Endothelial cell of umbilical vein (primary cell): ENCODE measurements at regions not wholly inside any gene's neighbourhood (a gene's known extent, or its start where the extent isn't known, plus 50 kb on each side); places are given as distances from the start of the nearest gene placed in this dataset.

Experiments
- MAX ChIP-seq: IDR thresholded peaks from 2 replicates; pipeline ENCODE4 v1.6.1; 2011; ENCODE audit not compliant: insufficient read depth, insufficient read length
- POLR2AphosphoS5 ChIP-seq: IDR thresholded peaks from 2 replicates; pipeline ENCODE4 v1.6.1; 2012; ENCODE audit warnings: low read depth, mild to moderate bottlenecking, control low read depth, low read length, moderate library complexity; ENCODE audit not compliant: insufficient read depth
- TF ChIP-seq, protein P1 (sequence below), 2 donors: IDR thresholded peaks; 1 replicate in 1 of 2; 2 replicates in 1 of 2; pipeline ENCODE4 v1.5.1; 2011; ENCODE audit warnings: low read length in 2 of 2, mild to moderate bottlenecking in 2 of 2, moderate library complexity in 2 of 2, control low read depth in 1 of 2, inconsistent platforms in 1 of 2, low read depth in 1 of 2; ENCODE audit not compliant: insufficient read depth in 1 of 2; ENCODE audit errors: extremely low read depth in 1 of 2

DNA sequence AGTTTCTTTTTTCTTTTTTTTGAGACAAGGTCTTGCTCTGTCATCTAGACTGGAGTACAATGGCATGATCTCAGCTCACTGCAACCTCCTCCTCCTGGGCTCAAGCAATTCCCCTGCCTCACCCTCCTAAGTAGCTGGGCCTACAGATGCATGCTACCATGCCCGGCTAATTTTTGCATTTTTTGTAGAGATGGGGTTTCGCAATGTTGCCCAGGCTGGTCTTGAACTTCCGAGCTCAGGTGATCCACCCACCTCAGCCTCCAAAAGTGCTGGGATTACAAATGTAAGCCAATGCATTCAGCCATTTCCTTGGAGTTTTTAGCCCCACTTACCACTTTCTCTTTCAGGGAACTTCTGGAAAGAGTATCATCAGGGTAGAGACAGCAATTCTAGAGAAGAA, 153.3 kb upstream of the THSD7B start:
- TF ChIP-seq, protein P1, sequence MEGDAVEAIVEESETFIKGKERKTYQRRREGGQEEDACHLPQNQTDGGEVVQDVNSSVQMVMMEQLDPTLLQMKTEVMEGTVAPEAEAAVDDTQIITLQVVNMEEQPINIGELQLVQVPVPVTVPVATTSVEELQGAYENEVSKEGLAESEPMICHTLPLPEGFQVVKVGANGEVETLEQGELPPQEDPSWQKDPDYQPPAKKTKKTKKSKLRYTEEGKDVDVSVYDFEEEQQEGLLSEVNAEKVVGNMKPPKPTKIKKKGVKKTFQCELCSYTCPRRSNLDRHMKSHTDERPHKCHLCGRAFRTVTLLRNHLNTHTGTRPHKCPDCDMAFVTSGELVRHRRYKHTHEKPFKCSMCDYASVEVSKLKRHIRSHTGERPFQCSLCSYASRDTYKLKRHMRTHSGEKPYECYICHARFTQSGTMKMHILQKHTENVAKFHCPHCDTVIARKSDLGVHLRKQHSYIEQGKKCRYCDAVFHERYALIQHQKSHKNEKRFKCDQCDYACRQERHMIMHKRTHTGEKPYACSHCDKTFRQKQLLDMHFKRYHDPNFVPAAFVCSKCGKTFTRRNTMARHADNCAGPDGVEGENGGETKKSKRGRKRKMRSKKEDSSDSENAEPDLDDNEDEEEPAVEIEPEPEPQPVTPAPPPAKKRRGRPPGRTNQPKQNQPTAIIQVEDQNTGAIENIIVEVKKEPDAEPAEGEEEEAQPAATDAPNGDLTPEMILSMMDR (IDR thresholded peaks at IDR 0.05; ENCODE audit: extremely low read depth in 1 of 2, insufficient read depth in 1 of 2, low read depth in 1 of 2, low read length in 2 of 2) = no peak
- TF ChIP-seq MAX (no peak), POLR2AphosphoS5 (no peak)
